ENCODE measurements at regions not wholly inside any gene's neighbourhood (a gene's known extent, or its start where the extent isn't known, plus 50 kb on each side); places are given as distances from the start of the nearest gene placed in this dataset.

GRCh38 chr11:33617672-33618350 lies 82.8 kb downstream of the C11orf91 start:
- no peak for DNase-seq (ENCODE audit: low read depth in 2 of 3, low spot score in 2 of 3)

GRCh38 chr11:33616552-33616951 lies 84.1 kb downstream of the C11orf91 start:
- no peak for DNase-seq (ENCODE audit: low read depth in 2 of 3, low spot score in 2 of 3)

GRCh38 chr11:33615751-33616150 lies 84.9 kb downstream of the C11orf91 start:
- no peak for DNase-seq (ENCODE audit: low read depth in 2 of 3, low spot score in 2 of 3)

- no peak for DNase-seq (ENCODE audit: low read depth in 2 of 3, low spot score in 2 of 3)
These were observed 87.2 kb downstream of the C11orf91 start for GRCh38 chr11:33613404-33613803.

- DNase-seq (ENCODE audit: low read depth in 2 of 3, low spot score in 2 of 3), result no peak
These were observed 89.7 kb downstream of the C11orf91 start for GRCh38 chr11:33610903-33611302.

GRCh38 chr11:33608386-33608785 lies 92.2 kb downstream of the C11orf91 start:
- no peak for DNase-seq (ENCODE audit: low read depth in 2 of 3, low spot score in 2 of 3)

- no peak for DNase-seq (ENCODE audit: low read depth in 2 of 3, low spot score in 2 of 3)
These were observed 93.9 kb downstream of the C11orf91 start for GRCh38 chr11:33606762-33607161.

GRCh38 chr11:33605703-33606102 lies 94.9 kb downstream of the C11orf91 start:
- DNase-seq (ENCODE audit: low read depth in 2 of 3, low spot score in 2 of 3), result no peak

GRCh38 chr11:33598426-33599069 lies 102.1 kb downstream of the C11orf91 start:
- no peak for DNase-seq (ENCODE audit: low read depth in 2 of 3, low spot score in 2 of 3)

- no peak for DNase-seq (ENCODE audit: low read depth in 2 of 3, low spot score in 2 of 3)
These were observed 106.4 kb downstream of the C11orf91 start for GRCh38 chr11:33594188-33594587.

GRCh38 chr11:33590441-33590840 lies 110.2 kb downstream of the C11orf91 start:
- DNase-seq (ENCODE audit: low read depth in 2 of 3, low spot score in 2 of 3), result no peak

GRCh38 chr11:33588056-33588455 lies 112.6 kb downstream of the C11orf91 start:
- DNase-seq (ENCODE audit: low read depth in 2 of 3, low spot score in 2 of 3), result peak in 1 of 3 donors; percentile 1

GRCh38 chr11:33585586-33586209 lies 114.9 kb downstream of the C11orf91 start:
- DNase-seq (ENCODE audit: low read depth in 2 of 3, low spot score in 2 of 3), result no peak

- DNase-seq (ENCODE audit: low read depth in 2 of 3, low spot score in 2 of 3), result no peak
These were observed 117.8 kb downstream of the C11orf91 start for GRCh38 chr11:33582636-33583325.

GRCh38 chr11:33579101-33579500 lies 121.5 kb downstream of the C11orf91 start:
- no peak for DNase-seq (ENCODE audit: low read depth in 2 of 3, low spot score in 2 of 3)

- no peak for DNase-seq (ENCODE audit: low read depth in 2 of 3, low spot score in 2 of 3)
These were observed 123.4 kb downstream of the C11orf91 start for GRCh38 chr11:33577204-33577603.

- DNase-seq (ENCODE audit: low read depth in 2 of 3, low spot score in 2 of 3), result no peak
These were observed 125.3 kb downstream of the C11orf91 start for GRCh38 chr11:33575311-33575710.

GRCh38 chr11:33574331-33574730 lies 126.3 kb downstream of the C11orf91 start:
- DNase-seq (ENCODE audit: low read depth in 2 of 3, low spot score in 2 of 3), result no peak

GRCh38 chr11:33569333-33569732 lies 131.3 kb downstream of the C11orf91 start:
- DNase-seq (ENCODE audit: low read depth in 2 of 3, low spot score in 2 of 3), result no peak

GRCh38 chr11:33567004-33567403 lies 133.6 kb downstream of the C11orf91 start:
- DNase-seq (ENCODE audit: low read depth in 2 of 3, low spot score in 2 of 3), result no peak

GRCh38 chr11:33564856-33565453 lies 135.7 kb downstream of the C11orf91 start:
- no peak for DNase-seq (ENCODE audit: low read depth in 2 of 3, low spot score in 2 of 3)
